ENCODE measurements at regions not wholly inside any gene's neighbourhood (a gene's known extent, or its start where the extent isn't known, plus 50 kb on each side); places are given as distances from the start of the nearest gene placed in this dataset.

DNA sequence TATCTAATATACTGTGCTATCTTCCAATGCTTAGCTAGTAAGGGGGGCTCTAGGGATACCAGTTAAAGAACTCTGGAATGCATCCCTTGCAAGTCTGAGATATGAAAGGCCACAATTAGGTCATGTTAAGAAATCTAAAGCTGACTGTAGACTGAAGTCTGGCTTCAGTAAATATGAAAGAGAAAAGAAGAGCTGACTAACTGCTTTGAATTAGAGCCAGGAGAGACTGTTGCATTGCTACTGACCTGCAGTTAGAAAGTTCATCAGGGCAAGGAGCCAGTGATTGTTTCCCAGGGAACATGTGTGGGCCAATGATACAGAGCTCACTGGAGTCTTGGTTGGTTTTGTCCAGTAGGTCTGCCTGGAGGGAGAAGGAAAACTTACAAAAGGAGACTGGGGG, 472.1 kb upstream of the TNC start:
- TF ChIP-seq, protein P1, sequence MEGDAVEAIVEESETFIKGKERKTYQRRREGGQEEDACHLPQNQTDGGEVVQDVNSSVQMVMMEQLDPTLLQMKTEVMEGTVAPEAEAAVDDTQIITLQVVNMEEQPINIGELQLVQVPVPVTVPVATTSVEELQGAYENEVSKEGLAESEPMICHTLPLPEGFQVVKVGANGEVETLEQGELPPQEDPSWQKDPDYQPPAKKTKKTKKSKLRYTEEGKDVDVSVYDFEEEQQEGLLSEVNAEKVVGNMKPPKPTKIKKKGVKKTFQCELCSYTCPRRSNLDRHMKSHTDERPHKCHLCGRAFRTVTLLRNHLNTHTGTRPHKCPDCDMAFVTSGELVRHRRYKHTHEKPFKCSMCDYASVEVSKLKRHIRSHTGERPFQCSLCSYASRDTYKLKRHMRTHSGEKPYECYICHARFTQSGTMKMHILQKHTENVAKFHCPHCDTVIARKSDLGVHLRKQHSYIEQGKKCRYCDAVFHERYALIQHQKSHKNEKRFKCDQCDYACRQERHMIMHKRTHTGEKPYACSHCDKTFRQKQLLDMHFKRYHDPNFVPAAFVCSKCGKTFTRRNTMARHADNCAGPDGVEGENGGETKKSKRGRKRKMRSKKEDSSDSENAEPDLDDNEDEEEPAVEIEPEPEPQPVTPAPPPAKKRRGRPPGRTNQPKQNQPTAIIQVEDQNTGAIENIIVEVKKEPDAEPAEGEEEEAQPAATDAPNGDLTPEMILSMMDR (IDR thresholded peaks at IDR 0.05; ENCODE audit: insufficient read depth, low read length): no peak
- H3K4me3 ChIP-seq (ENCODE audit: low read depth, low read length): no peak overlapping the region
- DNase-seq (ENCODE audit: low read depth): peak; percentile 99

DNA sequence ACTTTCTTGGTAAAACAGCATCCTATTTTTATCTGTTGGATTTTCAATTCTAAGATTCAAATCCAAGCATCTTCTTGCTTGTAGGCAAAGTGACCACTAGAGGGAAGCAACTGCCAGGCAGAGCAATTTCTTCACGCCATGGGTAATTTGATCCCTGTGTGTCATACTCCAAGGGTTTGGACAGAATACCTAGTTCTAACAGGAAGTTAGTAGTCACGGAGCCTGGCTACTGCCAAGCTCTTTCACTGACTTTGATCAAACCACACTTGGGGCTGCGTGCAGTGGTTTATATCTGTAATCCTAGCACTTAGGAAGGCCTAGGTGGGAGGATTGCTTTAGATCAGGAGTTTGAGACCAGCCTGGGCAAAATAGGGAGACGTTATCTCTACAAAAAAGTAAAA, 473.6 kb upstream of the TNC start:
- H3K4me3 ChIP-seq (ENCODE audit: low read depth, low read length): no peak overlapping the region
- TF ChIP-seq, protein P1 (IDR thresholded peaks at IDR 0.05; ENCODE audit: insufficient read depth, low read length): peak; percentile 88
- DNase-seq (ENCODE audit: low read depth): peak; percentile 100

DNA sequence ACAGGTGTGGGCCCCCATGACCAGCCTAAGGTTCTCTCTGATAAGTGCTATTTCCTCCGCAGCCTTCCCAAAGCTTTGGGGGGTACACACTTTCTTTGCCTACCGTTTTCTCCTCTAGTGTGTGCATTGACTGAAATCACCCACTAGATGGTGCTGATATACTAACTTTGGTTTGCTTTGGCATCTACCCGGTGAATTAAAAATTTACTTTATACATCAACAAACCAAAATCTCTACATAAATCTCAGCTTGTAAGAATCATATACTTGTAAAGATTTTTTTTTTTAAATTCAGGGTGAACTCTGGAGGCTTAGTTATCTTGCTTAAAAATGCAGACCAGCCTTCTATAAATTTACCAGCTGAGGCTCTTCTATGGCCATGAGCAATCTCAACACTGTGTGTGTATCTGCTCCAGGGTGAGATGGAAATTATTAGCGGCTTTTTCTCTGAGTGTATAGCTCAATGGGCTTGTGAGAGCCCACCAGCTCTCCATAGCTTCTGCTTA, 475.7 kb upstream of the TNC start:
- TF ChIP-seq, protein P1 (IDR thresholded peaks at IDR 0.05; ENCODE audit: insufficient read depth, low read length): peak; percentile 76
- peak; percentile 83 for DNase-seq (ENCODE audit: low read depth)
- no peak overlapping the region for H3K4me3 ChIP-seq (ENCODE audit: low read depth, low read length)

DNA sequence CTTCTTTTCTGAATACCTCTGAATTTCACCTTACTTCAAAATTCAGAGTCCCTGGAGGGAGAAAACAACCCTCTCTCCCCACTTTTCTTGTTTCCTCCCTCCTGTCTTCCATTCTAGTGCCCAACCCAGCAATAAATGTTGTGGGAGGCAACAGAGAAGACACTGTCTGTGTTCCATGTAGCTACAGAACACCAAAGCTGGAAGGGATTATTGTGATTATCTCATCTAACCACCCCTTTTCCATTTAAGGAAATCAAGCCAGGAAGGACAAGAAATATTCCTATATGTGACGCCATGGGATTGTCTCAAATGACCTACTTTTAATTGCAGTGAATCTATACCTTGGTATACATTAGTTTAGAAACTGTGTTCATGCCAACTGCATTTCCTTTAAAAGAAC, 476.6 kb upstream of the TNC start:
- TF ChIP-seq, protein P1 (IDR thresholded peaks at IDR 0.05; ENCODE audit: insufficient read depth, low read length): no peak
- no peak overlapping the region for H3K4me3 ChIP-seq (ENCODE audit: low read depth, low read length)
- peak; percentile 40 for DNase-seq (ENCODE audit: low read depth)

DNA sequence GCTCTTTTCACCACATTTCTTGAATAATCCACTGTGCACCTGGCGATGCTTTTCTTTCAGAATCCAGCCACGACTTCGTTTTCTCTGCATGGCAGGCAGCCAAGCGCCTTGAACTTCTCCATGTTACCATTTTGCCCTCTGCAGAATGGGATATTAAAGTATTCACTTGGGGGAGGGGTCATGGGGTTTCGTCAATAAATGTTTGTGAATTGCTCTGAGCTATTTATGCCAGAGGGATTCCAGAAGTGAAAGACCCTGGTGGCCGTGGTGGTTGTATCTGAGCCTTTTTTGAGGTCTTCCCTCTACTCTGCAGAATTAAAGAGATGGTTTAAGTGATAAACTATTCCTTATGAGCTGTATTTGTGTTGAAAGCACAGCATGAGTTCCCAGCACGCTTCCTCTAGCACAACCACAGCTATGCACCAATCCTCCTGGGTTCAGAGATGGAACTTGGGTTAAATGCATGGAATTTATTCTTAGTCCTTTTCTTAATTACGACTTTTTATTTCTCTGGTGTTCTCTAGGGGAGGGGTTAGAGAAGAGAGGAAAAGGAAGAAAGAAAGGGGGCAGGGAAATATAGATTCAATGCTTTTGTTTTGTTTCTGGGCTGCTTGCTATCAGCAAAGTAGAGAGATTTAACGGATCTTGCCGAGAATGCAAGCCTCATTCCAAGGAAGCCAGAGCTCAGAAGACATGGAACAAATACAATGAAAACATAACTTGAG, 478.2 kb upstream of the TNC start:
- peak; percentile 95 for DNase-seq (ENCODE audit: low read depth)
- TF ChIP-seq, protein P1 (IDR thresholded peaks at IDR 0.05; ENCODE audit: insufficient read depth, low read length): no peak
- H3K4me3 ChIP-seq (ENCODE audit: low read depth, low read length): peak overlapping the region; percentile 56

DNA sequence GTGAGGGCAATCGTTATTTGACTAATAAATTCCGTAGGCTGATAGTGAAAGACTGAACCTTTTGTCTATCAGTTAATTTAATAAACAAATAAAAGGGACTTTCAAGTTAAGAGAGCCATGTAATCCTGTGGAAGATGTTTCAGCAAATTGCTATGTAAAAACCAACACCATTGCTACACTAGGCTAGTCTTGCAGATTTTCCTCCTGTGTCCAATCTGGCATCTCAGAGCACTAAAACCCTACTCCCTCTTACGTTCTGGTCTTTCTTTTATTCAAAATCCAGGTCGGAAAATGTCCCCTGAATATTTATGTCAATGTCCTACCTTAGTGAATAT, 478.8 kb upstream of the TNC start:
- no peak for DNase-seq (ENCODE audit: low read depth)
- TF ChIP-seq, protein P1 (IDR thresholded peaks at IDR 0.05; ENCODE audit: insufficient read depth, low read length): no peak
- peak overlapping the region; percentile 56 for H3K4me3 ChIP-seq (ENCODE audit: low read depth, low read length)

All from fibroblast of the aortic adventitia (primary cell).